Stimulated activated CD4-positive, alpha-beta T cell treated with anti-CD3 and anti-CD28 coated beads, Interleukin-1b, Interleukin-23, amount 100 ng/mL, for 48 hours (primary cell): ENCODE measurements at regions not wholly inside any gene's neighbourhood (a gene's known extent, or its start where the extent isn't known, plus 50 kb on each side); places are given as distances from the start of the nearest gene placed in this dataset.
A peak's percentile ranks its signal among the peaks of the same experiment; 100 is the strongest.

Experiments used
- DNase-seq: peaks from one replicate; pipeline ENCODE4 v3.0.0-alpha.2; 2020

DNA sequence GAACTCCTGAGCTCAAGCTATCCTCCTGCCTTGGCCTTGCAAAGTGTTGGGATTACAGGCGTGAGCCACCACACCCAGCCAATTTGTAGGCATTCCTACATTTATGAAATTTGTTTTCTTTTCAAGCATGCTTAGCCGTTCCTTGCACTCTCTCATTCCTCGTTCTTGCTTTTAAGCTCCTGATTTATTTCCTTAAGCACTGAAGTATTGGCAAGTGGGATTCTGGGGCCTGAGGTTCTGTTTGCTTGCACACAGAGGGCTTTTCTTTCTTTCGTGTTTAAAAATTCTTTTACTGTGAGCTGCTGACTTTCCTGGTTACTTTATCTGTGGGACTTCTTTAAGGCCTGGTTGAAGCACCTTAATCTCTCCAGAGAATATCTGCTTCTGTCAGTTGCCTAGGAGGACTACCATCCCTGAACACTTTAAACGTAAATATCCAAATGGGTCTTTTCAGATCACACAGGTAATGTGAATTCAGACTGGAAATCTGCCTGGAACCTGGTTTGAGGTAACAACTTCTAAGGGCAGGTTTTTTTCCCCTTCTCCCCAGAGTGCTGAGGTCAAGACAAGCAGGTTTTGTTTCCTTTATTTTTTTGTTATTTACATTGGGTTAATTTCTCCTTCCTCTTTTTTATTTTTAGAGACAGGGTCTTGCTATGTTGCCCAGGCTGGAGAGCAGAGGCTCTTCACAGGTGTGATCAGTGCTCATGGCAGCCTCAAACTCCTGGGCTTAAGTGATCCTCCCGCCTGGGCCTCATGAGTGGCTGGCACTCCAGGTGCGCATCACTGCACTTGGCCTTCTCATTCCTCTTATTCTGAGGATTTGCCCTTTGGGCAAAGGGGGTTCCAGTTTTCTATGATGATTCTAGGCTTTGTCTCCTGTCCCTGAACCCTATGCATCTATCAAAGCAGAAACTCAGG, 102.9 kb downstream of the PFKFB3 start:
- DNase-seq: no peak

DNA sequence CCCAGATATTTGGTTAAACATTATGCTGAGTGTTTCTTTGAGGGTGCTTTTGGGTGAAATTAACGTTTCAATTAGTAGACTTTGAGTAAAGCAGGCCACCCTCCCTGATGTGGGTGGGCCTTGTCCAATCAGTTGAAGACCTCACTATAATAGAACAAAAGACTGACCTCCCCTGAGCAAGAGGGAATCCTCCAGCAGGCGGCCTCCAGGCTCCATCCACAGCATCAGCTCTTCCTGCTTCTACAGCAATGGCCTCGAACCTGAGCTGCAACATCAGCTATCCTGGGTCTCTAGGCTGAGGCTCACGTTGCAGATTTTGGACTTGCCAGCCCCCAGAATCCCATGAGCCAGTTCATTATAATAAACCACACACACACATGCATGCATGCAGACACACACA, 104.2 kb downstream of the PFKFB3 start:
- DNase-seq: no peak

DNA sequence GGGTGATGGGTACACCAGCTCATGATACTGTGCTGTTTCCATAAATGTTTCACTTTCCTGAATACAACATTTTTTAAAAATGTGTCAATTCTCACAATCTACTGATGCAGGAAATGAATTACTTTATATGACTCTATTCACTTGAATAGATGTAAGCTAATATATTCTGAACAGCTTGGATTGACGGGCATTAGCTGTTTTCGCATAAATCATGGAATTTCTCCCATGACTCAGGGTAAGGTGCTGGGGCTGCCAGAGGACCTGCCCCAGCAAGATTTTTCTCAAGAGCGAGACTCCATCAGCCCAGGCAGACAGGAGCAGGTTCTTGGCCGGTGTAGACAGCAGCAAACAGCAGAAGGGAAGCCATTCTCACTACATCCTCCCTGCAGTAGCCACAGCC, 107.1 kb downstream of the PFKFB3 start:
- no peak for DNase-seq

DNA sequence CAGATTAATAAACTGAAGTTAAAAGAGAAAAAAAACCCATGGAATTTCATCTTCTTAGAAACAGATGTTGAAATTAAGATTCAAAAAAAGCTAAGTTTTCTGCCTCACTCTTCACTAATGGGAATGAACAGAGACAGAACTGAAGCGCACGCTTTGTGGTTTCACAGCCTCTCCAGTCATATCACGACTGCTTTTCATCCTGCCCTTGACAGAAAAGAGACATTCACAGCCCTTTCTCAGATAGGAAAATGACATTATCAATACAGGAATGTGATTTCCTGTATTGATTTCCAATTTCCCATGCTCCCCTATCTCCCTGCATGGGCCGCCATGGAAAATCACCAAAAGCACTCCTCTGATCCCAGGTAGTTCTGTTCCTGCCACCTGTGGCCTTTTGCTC, 108.2 kb downstream of the PFKFB3 start:
- DNase-seq: peak; percentile 9

DNA sequence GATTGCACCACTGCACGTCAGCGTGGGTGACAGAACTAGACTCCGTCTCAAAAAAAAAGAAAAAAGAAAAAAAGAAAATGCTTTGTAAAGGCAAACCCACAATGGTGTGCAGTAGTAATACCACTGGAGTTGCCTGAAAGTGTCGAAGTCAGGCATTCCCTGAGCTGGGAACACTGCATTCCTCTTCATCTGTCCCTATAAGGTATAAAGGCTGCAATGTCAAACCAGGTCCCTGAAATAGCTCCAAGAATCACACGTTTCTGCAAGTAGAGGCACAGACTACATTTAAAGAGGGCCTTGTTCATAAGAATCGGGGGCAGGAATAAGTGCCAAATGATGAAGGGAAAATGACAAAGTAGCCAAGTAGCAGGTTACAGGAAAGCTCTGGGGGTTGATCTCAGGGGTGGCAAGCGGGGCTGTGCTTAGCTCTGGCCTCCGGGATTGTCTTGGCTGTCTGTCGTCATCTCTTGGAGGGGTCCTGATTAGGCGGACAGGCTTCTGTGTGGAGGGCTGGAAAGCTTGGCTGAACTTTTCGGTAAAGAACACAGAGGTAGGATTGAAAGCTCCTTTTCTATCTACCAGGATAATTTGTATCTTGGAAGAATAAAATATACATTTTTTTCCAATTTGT, 109.1 kb downstream of the PFKFB3 start:
- DNase-seq: no peak

DNA sequence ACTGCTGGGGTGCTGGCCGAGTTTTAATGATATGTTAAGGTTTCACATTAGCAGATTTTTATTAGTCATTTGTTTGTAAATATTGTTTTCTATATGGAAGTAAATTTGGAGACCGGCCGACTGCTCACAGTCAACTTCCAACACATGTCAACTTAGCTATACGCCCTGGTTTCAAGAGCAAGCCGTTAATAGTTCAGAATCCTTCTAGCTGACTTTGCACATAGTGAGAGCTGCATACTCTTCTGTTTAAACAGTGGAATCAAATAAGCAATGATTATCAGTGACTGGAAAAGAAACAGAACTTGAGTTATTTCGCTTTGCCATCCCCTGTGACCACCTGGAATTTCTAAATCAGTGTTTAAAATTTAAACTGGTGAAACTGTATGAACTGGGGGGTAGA, 109.9 kb downstream of the PFKFB3 start:
- DNase-seq: no peak

DNA sequence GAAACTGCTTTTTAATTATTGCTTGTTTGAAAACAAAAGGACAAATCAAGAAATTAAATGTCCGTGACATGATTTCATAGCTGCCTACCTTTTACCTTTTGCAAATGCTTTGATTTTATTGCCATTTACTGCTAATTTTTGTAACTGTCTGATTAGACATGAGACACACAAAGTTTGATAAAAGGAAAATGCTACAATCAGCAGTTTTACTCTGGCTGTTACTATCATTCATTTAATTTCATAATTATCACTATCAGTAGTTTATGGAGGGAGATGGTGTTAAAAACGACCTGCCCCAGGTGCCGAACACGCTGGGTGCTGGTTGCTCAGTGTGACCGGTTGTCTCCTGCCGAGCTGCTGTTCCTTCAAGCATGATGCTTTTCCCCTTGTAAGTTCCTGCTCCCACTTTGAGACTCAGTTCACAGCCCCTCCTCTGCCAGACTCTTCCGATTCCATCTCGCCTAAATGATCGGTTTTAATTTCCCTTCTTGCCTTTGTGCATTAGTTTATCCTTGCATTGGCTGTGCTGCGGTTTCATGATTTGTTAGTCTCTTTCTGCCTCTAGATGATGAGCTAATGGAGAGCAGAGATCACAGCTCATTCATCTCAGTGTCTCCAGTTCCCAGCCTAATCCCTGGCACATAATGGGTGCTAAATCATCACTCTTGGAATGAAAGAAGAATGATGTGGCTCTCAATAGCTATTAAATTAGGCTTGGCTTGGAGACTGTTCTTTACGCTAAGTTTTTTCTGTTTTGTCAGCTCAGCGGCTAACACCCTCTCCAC, 110.6 kb downstream of the PFKFB3 start:
- no peak for DNase-seq

DNA sequence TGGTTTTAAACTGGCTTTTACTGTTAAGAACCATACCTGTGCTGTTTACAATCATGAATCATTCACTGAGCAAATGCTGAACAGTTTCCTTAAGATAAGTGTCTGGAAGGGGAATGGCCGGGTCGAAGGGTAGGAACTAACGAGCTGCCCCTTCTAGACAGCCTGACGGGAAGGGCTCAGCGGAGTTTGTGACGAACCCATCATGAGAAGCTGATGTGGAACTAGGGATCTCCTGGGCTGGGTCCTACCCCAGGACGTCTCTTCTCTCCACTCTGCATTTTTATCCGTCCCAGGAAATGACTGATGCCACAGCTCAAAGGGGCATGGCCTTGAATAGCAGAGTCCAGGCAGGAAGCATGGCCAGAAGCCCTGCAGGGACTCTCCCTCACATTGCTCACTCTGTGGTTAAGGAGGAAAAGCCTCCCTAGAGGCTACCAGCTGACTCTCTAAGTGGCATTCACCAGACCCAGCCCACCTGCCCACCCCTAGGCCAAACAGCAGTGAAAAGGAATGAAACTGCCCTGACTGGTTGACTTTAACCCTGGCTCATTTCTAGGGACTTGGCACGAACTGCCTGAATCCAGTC, 112.0 kb downstream of the PFKFB3 start:
- DNase-seq: no peak

DNA sequence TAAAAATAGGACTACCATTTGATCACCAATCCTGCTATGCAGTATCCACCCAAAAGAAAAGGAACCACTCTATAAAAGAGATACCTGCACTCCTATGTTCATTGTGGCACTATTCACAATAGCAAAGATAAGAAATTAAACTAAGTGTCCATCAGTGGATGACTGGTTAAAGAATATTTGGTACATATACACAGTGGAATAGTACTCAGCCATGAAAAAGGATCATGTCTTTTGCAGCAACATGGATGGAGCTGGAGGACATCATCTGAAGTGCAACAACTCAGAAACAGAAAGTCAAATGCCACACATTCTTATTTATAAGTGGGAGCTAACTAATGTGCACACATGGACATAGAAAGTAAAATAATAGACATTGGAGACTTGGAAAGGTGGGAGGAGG, 116.4 kb downstream of the PFKFB3 start:
- DNase-seq: no peak

DNA sequence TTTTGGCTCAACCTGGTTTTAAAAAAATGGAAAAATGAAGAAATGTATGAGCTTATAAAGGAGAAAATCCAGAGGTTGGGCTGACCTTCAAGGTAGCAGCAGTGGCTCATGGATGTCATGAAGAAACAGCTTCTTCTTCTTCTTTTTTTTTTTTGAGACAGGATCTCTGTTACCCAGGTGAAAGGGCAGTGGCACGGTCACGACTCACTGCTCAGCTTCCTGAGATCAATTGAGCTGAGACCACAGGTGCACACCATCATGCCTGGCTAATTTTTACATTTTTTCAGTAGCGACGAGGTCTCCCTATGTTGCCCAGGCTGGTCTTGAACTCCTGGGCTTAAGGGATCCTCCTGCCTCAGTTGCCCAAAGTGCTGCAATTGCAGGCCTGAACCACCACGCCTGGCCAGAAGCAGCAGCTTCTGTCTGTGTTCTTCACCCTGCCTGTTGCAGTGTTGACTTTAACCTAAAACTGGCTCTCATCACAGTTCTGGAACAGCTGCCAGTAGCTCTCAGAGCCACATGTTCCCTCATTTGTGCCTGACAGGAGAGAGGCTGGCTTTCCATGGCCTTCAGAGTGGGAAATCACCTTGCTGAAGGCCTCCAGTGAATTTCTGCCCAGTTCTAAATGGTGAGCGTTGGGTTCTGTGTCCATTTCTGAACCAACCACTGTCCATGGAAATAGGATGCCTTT, 117.7 kb downstream of the PFKFB3 start:
- DNase-seq: no peak

DNA sequence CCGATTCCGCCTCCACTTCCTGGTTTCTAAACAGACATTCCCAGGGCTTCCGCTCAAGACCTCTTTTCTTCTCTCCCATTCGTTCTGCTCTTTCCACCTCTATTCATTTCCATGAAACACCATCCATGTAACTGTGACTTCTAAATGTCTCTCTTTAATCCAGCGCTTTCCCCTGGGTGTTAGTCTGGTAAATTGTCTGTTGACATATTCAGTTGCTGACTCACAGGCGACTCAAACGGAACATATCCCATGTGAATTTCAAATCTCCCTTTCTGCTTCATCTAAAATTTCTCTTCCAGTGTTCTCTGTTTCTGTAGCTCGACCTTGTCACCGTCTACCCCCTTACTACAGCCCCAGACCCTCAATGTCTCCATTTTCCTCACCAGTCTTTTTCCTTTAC, 119.1 kb downstream of the PFKFB3 start:
- no peak for DNase-seq

DNA sequence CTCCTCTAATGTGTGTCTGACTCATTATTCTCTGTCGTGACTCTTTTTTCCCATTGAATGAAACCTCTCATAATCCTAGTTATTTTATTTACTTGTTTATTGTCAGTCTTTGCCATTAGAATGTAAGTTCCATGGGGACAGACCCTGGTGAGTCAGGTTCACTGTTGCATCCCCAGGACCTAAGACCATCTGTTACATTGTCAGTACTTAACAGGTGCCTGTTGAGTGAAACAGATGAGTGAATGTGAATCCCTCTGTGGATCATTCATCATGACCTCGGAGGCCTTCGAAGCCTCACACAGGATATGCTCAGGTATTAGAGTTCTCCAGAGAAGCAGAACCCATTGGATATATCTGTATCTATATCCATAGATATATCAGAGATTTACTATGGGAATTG, 120.1 kb downstream of the PFKFB3 start:
- DNase-seq: peak; percentile 11

DNA sequence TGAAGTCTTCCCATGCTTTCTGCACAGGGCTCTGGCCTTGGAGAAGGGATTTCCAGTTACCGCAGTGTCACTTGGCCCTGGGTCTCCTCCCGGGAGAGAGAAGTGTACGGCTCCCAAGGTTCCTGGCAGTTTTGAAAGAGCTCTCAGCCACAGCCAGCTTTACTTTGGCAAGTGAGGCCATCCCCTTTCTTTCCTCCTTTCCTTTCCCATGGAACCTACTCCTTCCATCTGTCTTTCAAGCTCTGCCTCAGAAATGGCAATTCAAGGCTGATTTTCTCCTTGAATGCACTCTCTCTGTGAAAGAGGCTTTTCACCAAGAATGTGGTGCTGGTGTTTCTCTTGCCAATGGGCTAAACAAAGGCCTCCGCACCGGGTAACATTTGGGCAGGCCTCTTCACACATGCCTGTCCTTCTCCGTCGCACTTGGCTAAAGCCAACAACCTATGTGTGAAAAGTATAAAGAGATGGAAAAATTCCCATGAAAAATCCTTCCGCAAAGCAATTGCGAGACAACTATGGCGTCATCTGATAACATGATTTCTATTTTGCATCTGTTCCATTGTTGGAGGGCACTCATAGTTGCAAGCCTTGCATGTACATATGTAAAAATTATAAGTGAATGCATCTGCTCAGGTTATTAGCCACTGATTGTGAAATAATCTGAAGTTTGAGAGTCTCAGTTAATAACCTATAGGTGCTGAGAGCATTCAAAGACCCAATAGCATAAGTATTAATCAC, 125.4 kb downstream of the PFKFB3 start:
- DNase-seq: no peak

DNA sequence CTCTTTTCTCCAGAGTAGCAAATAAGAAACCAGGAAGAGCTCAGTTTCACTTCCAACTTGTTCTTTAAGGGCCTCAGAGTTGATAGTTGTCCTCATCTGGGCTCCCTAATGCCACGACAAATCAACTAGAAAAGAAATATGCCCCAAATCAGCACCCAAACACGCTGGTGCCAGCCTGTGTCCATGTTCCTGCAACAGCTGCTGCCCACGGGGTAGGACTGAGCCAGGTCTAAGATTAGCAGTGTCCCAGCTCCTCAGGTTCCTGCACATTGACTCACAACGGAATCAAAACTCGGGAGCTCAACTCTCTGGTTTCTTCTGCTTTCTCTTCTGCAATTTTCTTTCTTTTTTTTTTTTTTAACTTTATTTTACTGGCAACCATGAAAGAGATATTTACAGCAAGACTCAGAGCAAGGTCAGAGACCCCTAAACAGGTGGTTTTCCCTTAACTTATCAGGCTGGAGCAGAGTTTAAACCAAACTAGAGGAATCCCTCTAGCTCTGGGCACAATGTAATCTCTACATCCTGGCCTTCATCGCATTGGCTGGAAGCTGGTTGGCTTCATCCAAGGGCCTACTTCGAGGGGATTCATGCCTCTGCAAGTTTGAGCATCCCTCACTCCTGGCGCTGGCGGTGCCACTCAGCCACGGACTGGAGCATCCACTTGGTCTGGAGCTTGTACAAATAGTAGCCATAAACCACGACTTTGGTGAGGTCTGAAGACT, 126.1 kb downstream of the PFKFB3 start:
- no peak for DNase-seq

DNA sequence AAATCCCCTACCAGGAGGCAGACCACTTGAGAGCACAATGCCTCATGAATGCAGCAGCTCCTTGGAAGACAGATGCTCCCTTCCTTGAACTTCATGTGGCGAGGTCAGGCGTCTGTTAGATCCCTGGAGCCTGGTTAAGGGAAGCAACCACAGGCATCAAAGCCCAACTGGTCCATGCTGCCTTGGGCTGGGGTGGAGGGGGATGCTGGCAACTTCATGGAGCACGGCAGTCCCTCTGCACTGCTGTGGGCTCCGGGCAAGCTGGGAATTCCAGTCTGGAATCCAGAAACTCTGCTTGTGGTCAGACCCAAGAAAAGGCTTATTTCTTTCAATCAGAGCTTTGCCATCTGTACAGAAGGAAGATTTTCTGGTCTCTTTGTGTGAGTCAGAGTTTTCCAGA, 130.4 kb downstream of the PFKFB3 start:
- DNase-seq: no peak

DNA sequence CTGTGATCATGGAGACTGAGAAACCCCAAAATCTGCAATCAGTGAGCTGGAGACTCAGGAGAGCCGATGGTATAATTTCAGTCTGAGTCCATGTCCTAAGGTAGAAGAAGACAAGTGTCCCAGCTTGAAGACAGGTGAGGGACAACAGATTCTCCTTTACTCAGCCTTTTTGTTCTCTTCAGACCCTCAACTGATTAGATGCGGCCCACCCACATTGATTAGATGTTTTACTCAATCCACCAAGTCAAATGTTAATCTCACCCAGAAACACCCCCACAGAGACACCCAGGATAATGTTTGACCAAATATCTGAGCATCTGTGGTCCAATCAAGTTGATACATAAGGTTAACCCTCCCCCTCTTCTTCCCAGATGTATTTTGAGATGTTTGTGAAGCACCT, 131.2 kb downstream of the PFKFB3 start:
- no peak for DNase-seq

DNA sequence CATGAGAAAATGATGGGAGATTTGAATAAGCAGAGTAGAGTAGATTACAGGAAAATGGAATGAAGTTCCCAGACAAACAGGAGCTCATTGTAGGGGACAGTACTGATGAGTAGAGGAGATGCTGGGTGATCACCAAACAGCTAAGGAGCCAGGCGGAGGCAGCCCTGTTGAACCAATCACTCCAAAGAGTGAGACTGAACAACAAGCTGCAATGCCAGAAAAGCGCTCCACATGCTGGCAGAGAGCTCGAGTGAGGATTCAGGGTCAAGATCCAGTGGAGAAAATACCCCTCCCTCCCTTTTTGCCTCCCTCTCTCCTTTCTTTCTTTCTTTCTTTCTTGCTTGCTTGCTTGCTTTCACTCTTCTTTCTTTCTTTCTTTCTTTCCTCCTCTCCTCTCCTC, 133.3 kb downstream of the PFKFB3 start:
- DNase-seq: no peak

DNA sequence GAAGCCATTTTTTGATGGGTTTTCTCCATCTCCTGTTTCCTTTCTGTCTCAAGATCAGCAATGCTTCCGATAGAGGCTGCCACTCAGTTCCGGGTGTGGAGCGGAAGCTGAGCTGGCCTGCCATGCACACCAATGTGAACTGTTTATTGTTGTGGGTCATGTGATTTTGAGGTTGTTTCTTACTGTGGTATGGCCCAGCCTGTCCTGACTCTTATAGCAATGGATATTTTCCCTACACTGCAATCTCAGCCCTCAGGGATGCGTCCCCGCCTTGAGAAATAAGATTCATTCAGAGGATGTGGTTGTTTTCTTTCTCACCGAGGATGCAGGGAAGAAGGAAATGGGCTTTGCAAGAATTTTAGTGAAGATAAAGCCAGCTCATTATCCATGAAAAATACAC, 134.7 kb downstream of the PFKFB3 start:
- DNase-seq: no peak

DNA sequence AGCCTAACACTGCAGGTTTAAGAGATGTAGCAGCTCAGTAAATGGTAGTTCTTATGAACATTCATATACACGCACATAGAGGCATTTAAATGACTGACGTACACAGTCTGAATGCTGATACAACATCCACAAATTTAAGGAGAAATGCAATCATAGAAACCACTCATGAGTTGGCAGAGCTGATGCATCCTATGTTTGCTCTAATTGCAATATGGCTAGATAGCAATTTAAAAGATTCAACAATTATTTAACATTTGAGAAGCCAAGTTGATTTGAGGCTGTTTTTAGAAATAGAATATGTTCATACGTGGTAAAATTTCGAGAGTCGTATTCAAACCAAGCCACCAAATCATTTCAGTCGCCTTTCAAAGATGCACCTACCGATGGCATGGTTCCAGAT, 135.6 kb downstream of the PFKFB3 start:
- no peak for DNase-seq

DNA sequence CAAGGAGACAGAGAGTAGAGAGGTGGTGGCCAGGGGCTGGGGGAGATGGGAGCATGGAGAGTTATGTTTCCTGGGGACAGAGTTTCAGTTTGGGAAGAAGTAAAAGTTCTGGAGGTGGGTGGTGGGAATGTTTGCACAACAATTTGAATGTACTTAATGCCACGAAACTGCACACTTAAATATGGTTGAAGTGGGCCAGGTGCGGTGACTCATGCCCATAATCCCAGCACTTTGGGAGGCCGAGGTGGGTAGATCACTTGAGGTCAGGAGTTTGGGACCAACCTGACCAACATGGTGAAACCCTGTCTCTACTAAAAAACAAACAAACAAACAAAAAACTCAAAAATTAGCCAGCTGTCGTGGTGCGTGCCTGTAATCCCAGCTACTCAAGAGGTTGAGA, 137.2 kb downstream of the PFKFB3 start:
- no peak for DNase-seq

DNA sequence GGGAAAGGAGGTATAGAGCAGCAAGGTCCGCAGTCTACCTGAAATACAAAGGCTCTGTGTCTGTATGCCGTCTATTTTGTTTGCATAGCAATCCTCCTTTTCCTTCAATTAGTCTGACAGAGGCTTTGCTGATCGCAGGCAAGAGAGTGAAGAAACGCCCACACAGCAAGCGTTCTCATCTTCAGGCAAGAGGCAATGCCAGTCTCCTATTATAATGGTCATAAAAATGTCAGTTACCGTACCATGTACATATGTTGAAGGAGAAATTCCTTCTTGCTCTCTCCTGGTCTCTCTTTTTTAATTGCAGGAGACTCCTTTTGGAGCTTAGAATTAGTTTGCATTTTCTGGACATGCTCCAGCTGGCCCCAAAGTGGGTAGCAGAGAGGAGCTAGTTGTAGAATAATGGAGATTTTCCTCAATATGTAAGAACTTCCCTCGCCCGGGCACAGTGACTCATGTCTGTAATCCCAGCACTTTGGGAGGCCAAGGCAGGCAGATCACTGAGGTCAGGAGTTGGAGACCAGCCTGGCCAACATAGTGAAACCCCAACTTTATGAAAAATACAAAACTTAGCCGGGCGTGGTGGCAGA, 139.5 kb downstream of the PFKFB3 start:
- no peak for DNase-seq
